DOHH2 (cell line): ENCODE measurements at regions not wholly inside any gene's neighbourhood (a gene's known extent, or its start where the extent isn't known, plus 50 kb on each side); places are given as distances from the start of the nearest gene placed in this dataset.

ENCODE experiments used
- H3F3A ChIP-seq: fragments of 200-600 bp; sonication (generic), shearing (Covaris generic); 2 replicates; pipeline ENCODE4 v1.6.0; 2016; ENCODE audit warnings: antibody characterized with exemption, mild to moderate bottlenecking; ENCODE audit not compliant: control insufficient read depth, insufficient read depth
- H3K27ac ChIP-seq: fragments of 200-600 bp; sonication (generic); 2 replicates; pipeline ENCODE4 v1.5.1; 2014; ENCODE audit warnings: low read depth, mild to moderate bottlenecking, low read length, moderate library complexity
- H3K27me3 ChIP-seq: fragments of 200-600 bp; sonication (generic); 2 replicates; pipeline ENCODE4 v1.6.1; 2014; ENCODE audit warnings: mild to moderate bottlenecking, low read length, mixed read lengths; ENCODE audit not compliant: control insufficient read depth
- H3K36me3 ChIP-seq: fragments of 200-600 bp; sonication (generic); 2 replicates; pipeline ENCODE4 v1.6.1; 2014; ENCODE audit warnings: mild to moderate bottlenecking, low read length, moderate library complexity, mixed read lengths; ENCODE audit not compliant: control insufficient read depth
- H3K4me1 ChIP-seq: fragments of 200-600 bp; sonication (generic); 2 replicates; pipeline ENCODE4 v1.6.1; 2014; ENCODE audit warnings: mild to moderate bottlenecking, low read length, mixed read lengths; ENCODE audit not compliant: control insufficient read depth
- H3K4me2 ChIP-seq: fragments of 200-600 bp; sonication (generic); 2 replicates; pipeline ENCODE4 v1.6.0; 2014; ENCODE audit warnings: mild to moderate bottlenecking, low read length, moderate library complexity
- H3K4me3 ChIP-seq: fragments of 200-600 bp; sonication (generic); 2 replicates; pipeline ENCODE4 v1.5.1; 2014; ENCODE audit warnings: mild to moderate bottlenecking, low read length, mixed read lengths
- H3K79me2 ChIP-seq: fragments of 200-600 bp; sonication (generic); 2 replicates; pipeline ENCODE4 v1.6.1; 2014; ENCODE audit warnings: mild to moderate bottlenecking, low read length, mixed read lengths; ENCODE audit not compliant: control insufficient read depth
- H3K9me2 ChIP-seq: fragments of 200-600 bp; sonication (generic); replicated peaks from 2 replicates; pipeline ENCODE4 v1.6.1; 2014; ENCODE audit warnings: mild to moderate bottlenecking, low read length, mixed read lengths; ENCODE audit not compliant: control insufficient read depth
- H3K9me3 ChIP-seq: fragments of 200-600 bp; sonication (generic); 2 replicates; pipeline ENCODE4 v1.6.1; 2014; ENCODE audit warnings: antibody characterized with exemption, low read length, mixed read lengths; ENCODE audit not compliant: control insufficient read depth, insufficient read depth
- H4K20me1 ChIP-seq: fragments of 200-600 bp; sonication (generic); 2 replicates; pipeline ENCODE4 v1.6.0; 2014; ENCODE audit warnings: low read depth, mild to moderate bottlenecking, antibody characterized with exemption, low read length, moderate library complexity; ENCODE audit not compliant: control insufficient read depth, insufficient read depth
- EZH2phosphoT487 ChIP-seq: fragments of 200-600 bp; sonication (generic); IDR thresholded peaks from 2 replicates; pipeline ENCODE4 v1.6.1; 2017; ENCODE audit warnings: borderline replicate concordance, mild to moderate bottlenecking, antibody characterized with exemption, low read length, moderate library complexity, mixed read lengths
- TF ChIP-seq, protein P1 (sequence below): fragments of 200-600 bp; sonication (generic); IDR thresholded peaks from one replicate; pipeline ENCODE4 v1.5.1; 2014; ENCODE audit warnings: antibody characterized with exemption, mild to moderate bottlenecking, low read depth, low read length; ENCODE audit not compliant: poor library complexity, severe bottlenecking

DNA sequence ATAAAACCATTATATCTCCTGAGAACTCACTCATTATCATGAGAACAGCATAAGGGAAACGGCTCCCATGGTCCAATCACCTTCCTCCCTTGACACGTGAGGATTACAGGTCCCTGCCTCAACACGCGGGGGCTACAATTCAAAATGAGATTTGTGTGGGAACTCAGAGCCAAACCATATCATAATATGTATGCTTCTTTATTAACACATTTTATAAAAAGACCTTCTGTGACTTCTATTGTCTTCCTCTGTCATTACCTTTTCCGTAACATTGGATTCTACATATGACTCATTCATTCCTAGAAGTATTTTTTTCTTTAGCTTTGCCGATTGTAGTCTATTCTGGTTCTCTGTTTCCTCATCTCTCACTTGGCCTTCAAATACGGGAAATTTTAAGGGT, 267.2 kb upstream of the ROBO1 start:
- TF ChIP-seq EZH2phosphoT487 = no peak
- TF ChIP-seq, protein P1, sequence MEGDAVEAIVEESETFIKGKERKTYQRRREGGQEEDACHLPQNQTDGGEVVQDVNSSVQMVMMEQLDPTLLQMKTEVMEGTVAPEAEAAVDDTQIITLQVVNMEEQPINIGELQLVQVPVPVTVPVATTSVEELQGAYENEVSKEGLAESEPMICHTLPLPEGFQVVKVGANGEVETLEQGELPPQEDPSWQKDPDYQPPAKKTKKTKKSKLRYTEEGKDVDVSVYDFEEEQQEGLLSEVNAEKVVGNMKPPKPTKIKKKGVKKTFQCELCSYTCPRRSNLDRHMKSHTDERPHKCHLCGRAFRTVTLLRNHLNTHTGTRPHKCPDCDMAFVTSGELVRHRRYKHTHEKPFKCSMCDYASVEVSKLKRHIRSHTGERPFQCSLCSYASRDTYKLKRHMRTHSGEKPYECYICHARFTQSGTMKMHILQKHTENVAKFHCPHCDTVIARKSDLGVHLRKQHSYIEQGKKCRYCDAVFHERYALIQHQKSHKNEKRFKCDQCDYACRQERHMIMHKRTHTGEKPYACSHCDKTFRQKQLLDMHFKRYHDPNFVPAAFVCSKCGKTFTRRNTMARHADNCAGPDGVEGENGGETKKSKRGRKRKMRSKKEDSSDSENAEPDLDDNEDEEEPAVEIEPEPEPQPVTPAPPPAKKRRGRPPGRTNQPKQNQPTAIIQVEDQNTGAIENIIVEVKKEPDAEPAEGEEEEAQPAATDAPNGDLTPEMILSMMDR = no peak
- H3K4me3 ChIP-seq = no peak overlapping the region
- H3K79me2 ChIP-seq = no peaks in the 10 kb centered on the region
- no peak overlapping the region for H3K27ac ChIP-seq
- H3K4me1 ChIP-seq = no peaks in the 10 kb centered on the region
- no peaks in the 10 kb centered on the region for H3K27me3 ChIP-seq
- H3K9me2 ChIP-seq = no peaks in the 10 kb centered on the region
- no peaks in the 10 kb centered on the region for H3K36me3 ChIP-seq
- no peaks in the 10 kb centered on the region for H3F3A ChIP-seq
- H3K4me2 ChIP-seq = no peak overlapping the region
- H3K9me3 ChIP-seq = no peaks in the 10 kb centered on the region
- no peaks in the 10 kb centered on the region for H4K20me1 ChIP-seq

GRCh38 chr3:80023010-80023409, 255.2 kb upstream of the ROBO1 start:
- Histone ChIP-seq H3K9me2 (no peaks in the 10 kb centered on the region), H3K9me3 (no peaks in the 10 kb centered on the region), H3F3A (no peaks in the 10 kb centered on the region), H3K4me2 (no peak overlapping the region), H3K79me2 (no peaks in the 10 kb centered on the region), H3K4me3 (no peak overlapping the region), H3K4me1 (no peaks in the 10 kb centered on the region), H4K20me1 (no peaks in the 10 kb centered on the region), H3K27ac (no peak overlapping the region), H3K36me3 (no peaks in the 10 kb centered on the region), H3K27me3 (no peaks in the 10 kb centered on the region)
- no peak for TF ChIP-seq EZH2phosphoT487
- TF ChIP-seq, protein P1 = no peak

DNA sequence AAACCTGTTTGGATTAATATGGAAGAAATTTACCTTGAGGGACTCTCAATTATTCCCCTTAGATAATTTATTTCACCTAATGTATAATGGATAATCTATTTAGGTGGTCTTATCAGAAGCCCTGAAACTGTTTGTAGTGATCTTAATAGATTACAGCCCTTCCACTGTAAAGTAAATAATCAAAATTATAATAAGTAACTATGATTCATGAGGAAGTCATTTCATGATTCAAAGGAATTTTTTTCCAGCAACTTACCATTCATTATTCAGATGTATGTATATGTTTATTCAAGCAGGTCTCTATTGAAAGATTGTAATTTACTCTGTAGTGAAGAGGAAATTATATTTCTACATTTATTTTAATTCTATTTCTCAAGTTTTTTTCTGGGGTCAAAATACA, 250.6 kb upstream of the ROBO1 start:
- Histone ChIP-seq H4K20me1 (no peaks in the 10 kb centered on the region), H3K4me1 (no peaks in the 10 kb centered on the region), H3K27me3 (no peaks in the 10 kb centered on the region), H3K36me3 (no peaks in the 10 kb centered on the region), H3K9me3 (no peaks in the 10 kb centered on the region), H3K4me2 (no peak overlapping the region), H3K9me2 (no peaks in the 10 kb centered on the region), H3K27ac (no peak overlapping the region), H3K4me3 (no peak overlapping the region), H3F3A (no peaks in the 10 kb centered on the region), H3K79me2 (no peaks in the 10 kb centered on the region)
- TF ChIP-seq EZH2phosphoT487 = no peak
- TF ChIP-seq, protein P1 = no peak

- no peak overlapping the region for H3K4me2 ChIP-seq
- no peaks in the 10 kb centered on the region for H3K9me3 ChIP-seq
- TF ChIP-seq EZH2phosphoT487 = no peak
- TF ChIP-seq, protein P1 = no peak
- no peak overlapping the region for H3K4me3 ChIP-seq
- H3K9me2 ChIP-seq = no peaks in the 10 kb centered on the region
- no peak overlapping the region for H3K27ac ChIP-seq
- no peaks in the 10 kb centered on the region for H3K27me3 ChIP-seq
- H3K36me3 ChIP-seq = no peaks in the 10 kb centered on the region
- no peaks in the 10 kb centered on the region for H3F3A ChIP-seq
- no peaks in the 10 kb centered on the region for H3K4me1 ChIP-seq
- no peaks in the 10 kb centered on the region for H3K79me2 ChIP-seq
- H4K20me1 ChIP-seq = no peaks in the 10 kb centered on the region
Measured at GRCh38 chr3:80017369-80017768, 249.6 kb upstream of the ROBO1 start.
